NCI-H2081 (cell line): ENCODE measurements at regions not wholly inside any gene's neighbourhood (a gene's known extent, or its start where the extent isn't known, plus 50 kb on each side); places are given as distances from the start of the nearest gene placed in this dataset.
"Not testable (repeated sequence)": the region's sequence is repeated elsewhere in the genome, so short reads cannot be mapped to it uniquely, and the experiment has no call there.

ENCODE experiments used
- DNase-seq, 2 experiments: peaks; one replicate each; lab custom pipeline; 2025; lab: John Stamatoyannopoulos, UW

DNA sequence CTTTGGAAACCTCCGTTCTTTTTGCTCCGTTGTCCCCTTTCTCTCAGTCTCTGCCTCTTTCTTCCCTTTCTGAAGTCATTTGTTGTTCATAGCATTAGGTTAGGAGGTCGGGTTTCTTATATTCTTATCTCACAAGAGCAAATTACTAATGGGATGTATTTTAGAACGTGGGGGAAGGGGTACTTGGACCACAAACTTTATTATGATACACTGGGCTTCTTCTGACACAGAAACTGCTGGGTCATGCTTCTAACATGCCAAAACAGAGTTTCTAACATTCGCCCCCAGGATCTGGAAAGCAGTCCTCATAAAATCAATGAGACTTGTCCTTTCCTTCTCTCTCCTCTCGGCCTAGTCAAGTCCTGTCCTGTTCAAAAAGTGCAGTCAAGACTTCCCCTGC lies 334.4 kb downstream of the GADD45G start:
- DNase-seq = no peak

DNA sequence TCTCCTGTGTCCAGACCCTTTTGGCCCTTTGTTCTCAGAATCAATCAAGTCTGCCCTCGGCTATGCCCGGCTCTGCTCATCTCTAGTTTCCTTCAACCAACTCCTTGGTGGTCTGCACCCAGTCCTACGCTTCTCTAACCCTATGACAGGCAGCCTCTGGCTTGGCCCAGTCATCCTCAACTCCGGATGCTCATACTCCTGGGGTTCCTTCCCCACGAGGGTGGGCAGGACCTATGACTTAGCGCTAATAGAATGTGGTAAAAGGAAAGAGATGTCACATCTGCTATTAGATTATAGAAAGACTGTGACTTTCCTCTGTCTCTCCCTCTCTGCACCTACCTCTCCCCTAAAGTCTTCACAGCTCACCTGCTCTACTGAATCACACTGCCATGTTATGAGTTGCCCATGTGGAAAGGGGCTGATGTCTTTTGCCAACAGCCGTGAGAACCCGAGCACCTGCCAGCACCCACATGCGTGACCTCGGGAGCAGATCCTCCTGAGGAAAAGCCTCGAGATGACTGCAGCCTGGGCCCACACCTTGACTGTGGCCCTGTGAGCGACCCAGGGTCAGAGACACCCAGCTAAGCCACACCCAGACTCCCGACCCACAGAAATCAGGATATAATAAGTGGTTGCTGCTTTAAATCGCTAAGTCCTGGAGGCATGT lies 334.9 kb downstream of the GADD45G start:
- no peak for DNase-seq

DNA sequence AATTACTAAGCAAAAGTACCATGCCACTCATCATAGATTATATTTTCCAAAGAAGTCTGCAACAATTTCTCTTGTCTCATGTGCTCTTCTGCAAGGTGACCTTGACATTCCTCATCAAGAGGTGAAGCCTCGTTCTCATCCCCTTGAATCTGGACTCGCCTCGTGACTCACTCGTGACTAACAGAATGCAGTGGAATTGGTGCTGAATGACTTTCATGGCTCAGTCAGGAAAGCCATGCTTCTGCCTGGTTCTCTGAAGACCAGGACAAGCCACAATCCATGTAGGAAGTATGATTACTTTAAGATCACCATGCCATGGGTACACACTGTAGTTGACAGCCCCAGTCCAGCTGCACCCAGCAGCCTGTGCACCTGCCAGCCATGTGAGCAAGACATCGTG lies 335.8 kb downstream of the GADD45G start:
- DNase-seq = no peak

GRCh38 chr9:89941875-89942274 lies 337.1 kb downstream of the GADD45G start:
- DNase-seq = peak in 1 of 2 experiments; percentile 15

- no peak for DNase-seq
These were observed 337.8 kb downstream of the GADD45G start for GRCh38 chr9:89942643-89943042.

DNA sequence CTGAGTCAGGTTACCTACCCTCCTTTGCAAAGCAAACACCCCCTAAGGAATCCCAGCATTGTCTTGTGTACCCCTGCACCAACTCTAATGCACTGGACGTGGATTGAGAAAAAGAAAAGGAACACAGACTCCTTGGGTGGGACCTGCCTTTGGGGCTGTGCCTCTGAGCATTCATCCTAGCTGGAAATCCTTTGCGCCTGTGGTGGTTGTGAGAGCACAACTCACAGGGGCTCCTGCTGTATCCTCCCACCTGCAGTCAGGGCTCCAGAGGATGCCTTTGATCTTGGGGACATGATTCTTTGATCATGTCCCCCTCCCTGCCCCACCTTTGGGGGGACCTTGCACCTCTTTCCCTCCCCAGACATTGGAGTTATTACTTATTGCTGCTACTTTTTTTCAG lies 338.5 kb downstream of the GADD45G start:
- no peak for DNase-seq

DNA sequence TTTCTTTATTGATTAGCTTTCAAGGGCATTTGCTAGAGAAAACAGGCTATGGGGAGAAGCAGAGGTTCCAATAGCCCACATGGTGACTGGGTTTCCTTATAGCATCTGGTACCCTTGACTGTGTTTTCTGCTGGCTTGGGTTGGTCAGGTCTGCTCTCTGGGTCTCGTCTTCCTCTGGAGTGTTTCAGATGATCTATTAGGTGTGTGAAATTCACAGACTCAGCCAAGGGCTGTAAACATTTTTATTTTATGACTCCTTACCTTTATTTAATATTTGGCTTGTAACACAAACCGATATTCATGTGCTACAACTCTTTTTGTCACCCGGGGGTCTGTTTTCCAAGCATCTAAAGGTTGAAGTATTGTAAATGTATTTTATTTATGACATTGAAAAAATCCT lies 338.9 kb downstream of the GADD45G start:
- no peak for DNase-seq

DNA sequence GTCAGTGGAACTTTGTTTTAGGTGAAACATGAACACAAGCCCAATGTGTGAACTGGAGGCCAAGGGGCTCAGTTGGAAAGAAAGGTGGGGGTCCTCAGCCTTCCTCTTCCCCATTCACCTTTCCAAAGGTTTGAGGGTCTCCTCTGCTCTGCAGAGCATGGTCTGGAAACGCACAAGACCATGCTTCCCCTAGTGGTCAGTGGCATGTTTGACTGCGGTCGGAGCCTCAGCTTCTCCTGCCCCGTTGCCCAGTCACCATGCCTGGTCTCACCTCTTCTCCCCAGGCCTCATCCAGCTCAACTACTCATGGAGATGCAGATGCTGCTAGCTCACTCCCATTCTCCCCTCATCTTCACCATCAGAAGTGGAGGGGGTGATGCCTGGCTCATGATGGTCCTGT lies 340.3 kb downstream of the GADD45G start:
- no peak for DNase-seq

DNA sequence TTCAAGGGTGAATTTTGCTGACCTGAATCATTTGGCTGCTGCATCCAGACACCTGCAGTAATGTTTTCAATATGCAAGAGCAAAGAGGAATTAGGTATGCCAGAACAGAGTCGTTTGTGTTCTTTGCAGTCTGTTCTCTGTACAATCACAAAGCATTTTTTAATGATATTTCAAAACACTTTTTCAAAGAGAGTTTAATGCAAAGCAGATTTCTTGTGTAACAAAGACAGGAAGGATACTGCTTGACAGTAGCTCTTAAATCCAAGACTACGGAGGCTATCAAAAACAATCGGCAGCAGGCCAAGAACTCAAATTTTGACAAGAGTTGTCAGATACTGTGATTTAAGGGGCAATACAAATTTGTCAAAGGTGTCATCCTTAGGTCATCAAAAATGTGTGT lies 341.9 kb downstream of the GADD45G start:
- no peak for DNase-seq

- DNase-seq = no peak
These were observed 344.3 kb downstream of the GADD45G start for GRCh38 chr9:89949111-89949510.

GRCh38 chr9:89951675-89952074 lies 346.9 kb downstream of the GADD45G start:
- DNase-seq = no peak

- DNase-seq = no peak
These were observed 347.6 kb downstream of the GADD45G start for GRCh38 chr9:89952401-89952800.

- not testable (repeated sequence) for DNase-seq
These were observed 348.5 kb downstream of the GADD45G start for GRCh38 chr9:89953263-89953662.

GRCh38 chr9:89953824-89954615 lies 349.2 kb downstream of the GADD45G start:
- no peak for DNase-seq

- DNase-seq = no peak
These were observed 350.3 kb downstream of the GADD45G start for GRCh38 chr9:89955144-89955543.

DNA sequence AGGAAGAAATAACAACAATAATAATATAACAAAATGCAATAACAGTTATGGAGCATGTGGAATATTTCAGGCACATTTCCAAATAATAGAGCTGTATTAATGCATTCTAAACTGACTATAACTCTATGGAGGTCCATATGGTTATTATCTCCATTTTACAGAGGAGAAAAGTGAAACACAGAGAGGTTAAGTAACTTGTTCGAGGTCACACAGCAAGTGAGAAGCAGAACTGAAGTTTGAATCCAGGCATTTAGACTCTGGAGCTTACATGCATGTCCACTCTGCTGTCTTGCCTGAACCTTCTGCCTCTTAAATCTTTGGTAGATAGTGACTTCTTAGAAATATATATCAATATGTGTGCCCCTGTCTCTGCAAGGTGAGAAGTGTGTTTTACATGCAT lies 350.8 kb downstream of the GADD45G start:
- DNase-seq = no peak

GRCh38 chr9:89956331-89956730 lies 351.5 kb downstream of the GADD45G start:
- peak; percentile 23 to 71 for DNase-seq

DNA sequence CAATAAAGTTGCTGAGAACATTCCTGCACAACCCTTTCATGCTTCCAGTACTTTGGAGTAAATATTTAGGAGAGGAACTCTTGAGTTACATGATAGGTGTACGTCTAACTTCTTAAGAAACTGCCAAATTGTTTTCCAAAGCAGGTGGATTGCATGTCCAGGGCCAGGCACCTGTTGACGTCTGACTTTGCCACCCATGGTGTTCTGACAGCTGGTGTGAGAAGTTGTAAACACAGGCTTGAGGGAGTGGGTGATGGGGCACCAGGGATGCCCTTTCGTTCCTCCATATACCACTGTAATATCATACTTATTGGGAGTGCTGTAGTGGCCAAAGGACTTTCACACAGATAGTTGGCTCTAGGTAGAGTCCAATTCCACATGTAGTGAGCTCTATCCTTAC lies 352.1 kb downstream of the GADD45G start:
- peak in 1 of 2 experiments; percentile 33 for DNase-seq

GRCh38 chr9:89958086-89958485 lies 353.3 kb downstream of the GADD45G start:
- DNase-seq = no peak

GRCh38 chr9:89961616-89962341 lies 357.0 kb downstream of the GADD45G start:
- DNase-seq = no peak

- DNase-seq = no peak
These were observed 358.5 kb downstream of the GADD45G start for GRCh38 chr9:89963280-89963679.

- DNase-seq = no peak
These were observed 362.7 kb downstream of the GADD45G start for GRCh38 chr9:89967527-89967926.

- peak in 1 of 2 experiments; percentile 60 for DNase-seq
These were observed 364.4 kb downstream of the GADD45G start for GRCh38 chr9:89969156-89969675.
